Left cardiac atrium (tissue), 4 donors: ENCODE measurements at regions not wholly inside any gene's neighbourhood (a gene's known extent, or its start where the extent isn't known, plus 50 kb on each side); places are given as distances from the start of the nearest gene placed in this dataset.
"Not testable (repeated sequence)": the region's sequence is repeated elsewhere in the genome, so short reads cannot be mapped to it uniquely, and the experiment has no call there.

Experiments
- ATAC-seq, 2 donors: fragments of 200-7000 bp; cut with Tn5 transposase; one replicate each; pipeline ENCODE4 v1.9.1; 2020; ENCODE audit warnings: mild to moderate bottlenecking in 2 of 2, moderate library complexity in 2 of 2
- DNase-seq: peaks from one replicate; pipeline ENCODE4 v3.0.0-alpha.2; 2020
- intact Hi-C, 2 donors: fragments of 100-400 bp; cut with DNase I; formaldehyde crosslinking; loops; one replicate each; pipeline versions ENCODE4 v1.14.1 to v1.15.1; 2022 to 2023
- donor health status: DM: no; HTN: yes; CAD: no.
- donor health status: DM: no; HTN: yes; CAD: no; lungs with severe emphysema.
- donor health status: DM: yes; HTN: yes; CAD: no.
- donor health status: Dilated cardiomyopathy.

GRCh38 chr9:1869843-1870242 lies 145.3 kb upstream of the SMARCA2 start:
- DNase-seq (no peak), ATAC-seq (peak in 1 of 2 donors; percentile 24)
- intact Hi-C loops = no loop called here

- no peak for ATAC-seq
- intact Hi-C loops = no loop called here
- no peak for DNase-seq
Measured at GRCh38 chr9:1870915-1871314, 144.2 kb upstream of the SMARCA2 start.

- intact Hi-C loops = no loop called here
- no peak for ATAC-seq
Measured at GRCh38 chr9:1871626-1872419, 143.3 kb upstream of the SMARCA2 start.

GRCh38 chr9:1875251-1875851 lies 139.8 kb upstream of the SMARCA2 start:
- ATAC-seq = no peak
- no peak for DNase-seq
- intact Hi-C loops = no loop called here

More at GRCh38 chr9:1871626-1872419, 143.3 kb upstream of the SMARCA2 start:
- DNase-seq = no peak

- intact Hi-C loops = no loop called here
- ATAC-seq = no peak
Measured at GRCh38 chr9:1875921-1876448, 139.2 kb upstream of the SMARCA2 start.

GRCh38 chr9:1876891-1877496 lies 138.2 kb upstream of the SMARCA2 start:
- ATAC-seq = no peak
- intact Hi-C loops = no loop called here
- no peak for DNase-seq

More at GRCh38 chr9:1875921-1876448, 139.2 kb upstream of the SMARCA2 start:
- no peak for DNase-seq

GRCh38 chr9:1877951-1878350 lies 137.2 kb upstream of the SMARCA2 start:
- ATAC-seq (no peak), DNase-seq (no peak)
- intact Hi-C loops = no loop called here

- DNase-seq (no peak), ATAC-seq (no peak)
- intact Hi-C loops = no loop called here
Measured at GRCh38 chr9:1878811-1879210, 136.3 kb upstream of the SMARCA2 start.

- no peak for DNase-seq
- ATAC-seq = no peak
- intact Hi-C loops = no loop called here
Measured at GRCh38 chr9:1879501-1879900, 135.6 kb upstream of the SMARCA2 start.

- ATAC-seq (no peak), DNase-seq (no peak)
- intact Hi-C loops = no loop called here
Measured at GRCh38 chr9:1880038-1880565, 135.0 kb upstream of the SMARCA2 start.

GRCh38 chr9:1881708-1882295 lies 133.3 kb upstream of the SMARCA2 start:
- ATAC-seq = no peak
- intact Hi-C loops = no loop called here
- no peak for DNase-seq

GRCh38 chr9:1882711-1883403 lies 132.3 kb upstream of the SMARCA2 start:
- DNase-seq (no peak), ATAC-seq (no peak)
- intact Hi-C loops = no loop called here

- DNase-seq = no peak
- ATAC-seq = no peak
- intact Hi-C loops = no loop called here
Measured at GRCh38 chr9:1890201-1890600, 124.9 kb upstream of the SMARCA2 start.

GRCh38 chr9:1890816-1891215 lies 124.3 kb upstream of the SMARCA2 start:
- no peak for ATAC-seq
- intact Hi-C loops = no loop called here

GRCh38 chr9:1903080-1903704 lies 112.0 kb upstream of the SMARCA2 start:
- DNase-seq, ATAC-seq, intact Hi-C loops: not testable (repeated sequence)

More at GRCh38 chr9:1890816-1891215, 124.3 kb upstream of the SMARCA2 start:
- DNase-seq = no peak

GRCh38 chr9:1907465-1907864 lies 107.7 kb upstream of the SMARCA2 start:
- ATAC-seq (no peak), DNase-seq (no peak)
- intact Hi-C loops = no loop called here

- ATAC-seq (no peak), DNase-seq (no peak)
- intact Hi-C loops = no loop called here
Measured at GRCh38 chr9:1909322-1909721, 105.8 kb upstream of the SMARCA2 start.

- DNase-seq (no peak), ATAC-seq (no peak)
- intact Hi-C loops = no loop called here
Measured at GRCh38 chr9:1910269-1910811, 104.8 kb upstream of the SMARCA2 start.
